ENCODE measurements at regions not wholly inside any gene's neighbourhood (a gene's known extent, or its start where the extent isn't known, plus 50 kb on each side); places are given as distances from the start of the nearest gene placed in this dataset.

GRCh38 chr3:36309092-36309491 lies 71.2 kb upstream of the STAC start:
- TF ChIP-seq ZNF274 (IDR thresholded peaks at IDR 0.05; ENCODE audit: low read depth, low read length) = no peak
- no peak for TF ChIP-seq SUZ12 (IDR thresholded peaks at IDR 0.05; ENCODE audit: extremely low read depth, insufficient read depth, insufficient read length)
